GM10266 (cell line): ENCODE measurements at regions not wholly inside any gene's neighbourhood (a gene's known extent, or its start where the extent isn't known, plus 50 kb on each side); places are given as distances from the start of the nearest gene placed in this dataset.

Experiments used
- DNase-seq: peaks from one replicate; pipeline ENCODE4 v3.0.0; 2012; ENCODE audit errors: extremely low spot score
- TF ChIP-seq, protein P1 (sequence below): IDR thresholded peaks from 2 replicates; pipeline ENCODE4 v1.5.1; 2012; ENCODE audit warnings: mild to moderate bottlenecking, low read depth; ENCODE audit not compliant: control insufficient read depth, insufficient read depth; ENCODE audit errors: missing control alignments

GRCh38 chr2:147345246-147345645, 499.6 kb upstream of the ACVR2A start:
- TF ChIP-seq, protein P1, sequence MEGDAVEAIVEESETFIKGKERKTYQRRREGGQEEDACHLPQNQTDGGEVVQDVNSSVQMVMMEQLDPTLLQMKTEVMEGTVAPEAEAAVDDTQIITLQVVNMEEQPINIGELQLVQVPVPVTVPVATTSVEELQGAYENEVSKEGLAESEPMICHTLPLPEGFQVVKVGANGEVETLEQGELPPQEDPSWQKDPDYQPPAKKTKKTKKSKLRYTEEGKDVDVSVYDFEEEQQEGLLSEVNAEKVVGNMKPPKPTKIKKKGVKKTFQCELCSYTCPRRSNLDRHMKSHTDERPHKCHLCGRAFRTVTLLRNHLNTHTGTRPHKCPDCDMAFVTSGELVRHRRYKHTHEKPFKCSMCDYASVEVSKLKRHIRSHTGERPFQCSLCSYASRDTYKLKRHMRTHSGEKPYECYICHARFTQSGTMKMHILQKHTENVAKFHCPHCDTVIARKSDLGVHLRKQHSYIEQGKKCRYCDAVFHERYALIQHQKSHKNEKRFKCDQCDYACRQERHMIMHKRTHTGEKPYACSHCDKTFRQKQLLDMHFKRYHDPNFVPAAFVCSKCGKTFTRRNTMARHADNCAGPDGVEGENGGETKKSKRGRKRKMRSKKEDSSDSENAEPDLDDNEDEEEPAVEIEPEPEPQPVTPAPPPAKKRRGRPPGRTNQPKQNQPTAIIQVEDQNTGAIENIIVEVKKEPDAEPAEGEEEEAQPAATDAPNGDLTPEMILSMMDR = no peak
- DNase-seq = no peak

GRCh38 chr2:147342329-147342728, 502.5 kb upstream of the ACVR2A start:
- TF ChIP-seq, protein P1 = no peak
- DNase-seq = no peak

DNA sequence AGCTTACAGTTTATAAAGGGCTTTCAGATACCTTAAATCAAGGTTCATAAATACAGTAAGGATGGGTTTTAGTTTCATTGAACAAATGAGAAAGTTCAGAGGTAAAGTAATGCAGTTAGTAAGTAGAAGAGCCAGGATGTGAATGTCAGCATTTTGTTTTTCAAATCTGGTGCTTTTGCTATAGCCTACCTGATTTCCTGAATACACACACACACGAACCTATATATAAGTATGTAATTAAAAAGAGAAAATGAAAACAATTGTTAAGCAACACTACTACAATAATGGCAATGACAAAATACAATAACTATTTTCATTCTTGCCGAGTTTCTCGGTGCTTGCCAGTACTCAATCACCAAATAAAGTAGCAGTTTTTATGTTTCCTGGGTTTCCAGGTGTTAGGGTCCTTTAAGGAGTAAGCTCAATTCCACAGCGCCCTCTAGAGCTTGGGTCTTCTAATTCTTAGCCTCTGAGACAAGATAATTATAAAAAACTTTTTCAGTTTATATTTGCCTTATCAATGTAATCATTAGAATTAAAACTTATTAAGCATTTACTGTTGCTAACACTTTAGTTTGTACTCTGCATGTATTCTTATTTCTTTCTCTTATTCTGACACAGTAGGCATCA, 512.9 kb upstream of the ACVR2A start:
- DNase-seq = peak; percentile 6

DNA sequence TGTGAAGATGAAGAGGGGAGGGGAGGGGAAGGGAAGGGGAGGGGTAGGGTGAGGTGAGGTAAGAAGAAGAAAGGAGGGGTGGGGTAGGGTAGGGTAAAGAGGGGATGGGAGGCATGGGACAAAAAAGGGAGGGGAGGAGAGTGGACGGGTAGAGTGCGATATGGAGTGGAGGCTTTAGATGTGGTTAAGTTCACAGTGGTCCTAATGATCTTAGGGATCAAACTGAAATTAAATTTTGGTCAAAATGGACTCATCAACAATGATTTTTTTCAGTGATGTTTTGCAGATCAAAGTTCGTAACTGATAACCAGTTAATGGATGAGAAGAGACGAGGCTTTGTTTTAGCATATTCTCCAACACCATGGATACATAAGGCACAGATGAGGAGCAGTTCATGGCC, 513.9 kb upstream of the ACVR2A start:
- no peak for DNase-seq
- TF ChIP-seq, protein P1 = no peak

More for the DNA sequence above, 512.9 kb upstream of the ACVR2A start:
- TF ChIP-seq, protein P1 = peak; percentile 43

GRCh38 chr2:147327613-147328012, 517.2 kb upstream of the ACVR2A start:
- no peak for DNase-seq

GRCh38 chr2:147325990-147326389, 518.8 kb upstream of the ACVR2A start:
- DNase-seq = no peak
- TF ChIP-seq, protein P1 = no peak

More at GRCh38 chr2:147327613-147328012, 517.2 kb upstream of the ACVR2A start:
- TF ChIP-seq, protein P1 = no peak

GRCh38 chr2:147320146-147320545, 524.7 kb upstream of the ACVR2A start:
- TF ChIP-seq, protein P1 = no peak
- DNase-seq = no peak
